GM18909 (cell line): ENCODE measurements at regions not wholly inside any gene's neighbourhood (a gene's known extent, or its start where the extent isn't known, plus 50 kb on each side); places are given as distances from the start of the nearest gene placed in this dataset.

Experiments
- ATAC-seq: cut with Tn5 transposase; IDR thresholded peaks from one replicate; pipeline ENCODE4 v1.9.1; 2021; ENCODE audit warnings: mild to moderate bottlenecking; ENCODE audit not compliant: unreplicated experiment, poor library complexity

DNA sequence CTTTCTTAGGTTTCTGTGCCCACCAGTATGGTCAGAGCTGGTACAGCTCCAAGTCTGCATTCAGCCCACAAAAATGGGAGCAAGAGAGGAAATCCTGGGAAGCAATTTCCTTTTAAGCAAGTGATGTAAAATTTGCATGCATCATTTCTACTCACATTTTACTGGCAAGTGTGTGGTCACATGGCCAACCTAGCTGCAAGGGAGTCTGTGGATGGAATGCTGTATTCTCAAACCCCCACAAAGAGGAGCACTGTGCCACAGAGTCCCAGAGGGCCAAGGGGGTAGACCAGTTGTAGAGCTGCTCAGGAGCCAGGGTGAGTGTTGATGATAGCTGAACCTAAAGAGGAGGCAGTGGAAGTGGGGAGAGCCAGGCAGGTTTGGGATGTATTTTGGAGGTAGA lies 154.3 kb upstream of the SPRY4 start:
- no peak for ATAC-seq

DNA sequence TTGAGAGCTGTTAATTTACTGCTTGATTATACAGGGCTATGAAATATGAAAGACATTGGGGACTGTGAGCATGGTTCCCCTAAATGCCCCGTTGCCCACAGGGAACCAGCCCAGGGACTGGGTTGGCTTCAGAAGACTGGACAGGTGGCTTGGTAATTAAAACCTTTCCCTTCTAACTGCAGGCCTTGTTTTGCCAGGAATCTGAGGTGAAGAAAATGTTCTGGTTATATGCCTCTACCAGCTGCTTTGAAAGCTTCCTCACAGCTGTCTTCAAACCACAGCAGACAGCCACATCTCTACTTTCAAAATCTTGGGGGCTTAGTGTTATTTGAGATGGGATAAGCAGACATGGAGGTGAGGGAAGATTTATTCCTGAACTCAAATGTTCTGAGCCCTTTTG lies 153.3 kb upstream of the SPRY4 start:
- ATAC-seq: no peak

DNA sequence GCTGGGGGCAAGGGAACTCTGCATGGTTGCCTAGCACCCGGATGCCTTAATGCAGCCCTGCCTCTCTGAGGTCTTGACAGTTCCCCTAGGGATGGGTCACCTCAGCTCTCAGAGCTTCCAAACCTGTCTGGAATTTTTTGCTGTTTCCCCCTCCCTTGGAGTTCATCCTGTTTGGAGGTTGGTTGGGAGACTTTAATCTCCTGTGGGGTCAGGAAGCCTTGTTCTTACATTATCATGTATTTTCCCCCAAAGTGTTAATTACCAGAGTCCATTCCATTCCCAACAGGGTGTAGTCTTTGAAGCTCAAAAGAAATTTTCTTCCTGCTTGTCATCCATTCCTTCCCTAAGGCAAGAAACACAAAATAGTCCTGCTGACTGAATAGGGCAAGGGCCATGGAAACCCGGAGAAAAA lies 150.3 kb upstream of the SPRY4 start:
- ATAC-seq: no peak

DNA sequence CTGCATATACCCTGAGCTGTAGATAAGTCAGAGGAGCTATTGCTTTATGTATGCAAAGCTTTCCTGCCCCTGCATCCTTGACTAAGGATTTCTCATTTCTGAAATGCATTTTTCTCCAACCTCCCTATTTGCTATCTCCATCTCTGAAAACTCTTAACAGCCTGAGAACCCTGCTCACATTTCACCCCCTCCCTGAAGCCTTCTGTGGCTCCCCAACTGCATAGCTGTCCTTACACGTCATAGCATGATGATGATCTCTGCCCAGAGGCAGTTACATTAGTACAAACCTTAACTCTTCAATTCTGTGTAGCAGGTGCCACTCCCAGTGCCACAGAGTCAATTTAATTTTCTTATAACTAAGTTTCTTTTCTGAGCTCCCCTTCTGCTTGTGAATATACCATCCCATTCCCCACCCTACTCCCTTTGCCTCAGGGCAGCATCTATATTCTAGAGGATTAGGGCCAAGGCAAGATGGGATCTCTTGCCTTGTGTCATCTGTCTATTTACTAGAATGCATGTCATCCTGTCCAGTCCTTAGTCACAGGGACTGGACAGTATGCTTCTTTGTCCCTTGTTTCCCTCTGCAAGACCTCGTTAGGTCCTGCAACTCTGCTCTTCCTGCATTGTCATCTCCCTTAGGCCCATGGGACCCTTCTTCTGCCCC lies 149.7 kb upstream of the SPRY4 start:
- no peak for ATAC-seq

DNA sequence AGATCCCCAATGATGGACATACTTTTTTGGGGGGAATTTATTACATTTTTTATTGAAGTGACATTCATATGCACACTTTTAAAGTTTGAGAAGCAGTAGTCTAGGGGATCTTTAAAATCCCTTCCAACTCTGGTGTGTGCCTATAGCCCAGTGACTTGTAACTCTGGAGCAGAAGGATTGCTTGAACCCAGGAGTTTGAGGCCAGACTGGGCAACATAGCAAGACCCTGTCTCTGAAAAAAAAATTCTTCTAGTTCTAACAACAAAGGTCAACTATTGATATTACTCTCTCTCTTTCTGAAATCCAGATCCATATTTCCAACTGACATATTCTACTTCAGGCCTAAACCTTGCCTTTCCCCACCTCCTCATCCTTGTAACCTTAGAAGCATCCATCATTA lies 148.2 kb upstream of the SPRY4 start:
- ATAC-seq: no peak

DNA sequence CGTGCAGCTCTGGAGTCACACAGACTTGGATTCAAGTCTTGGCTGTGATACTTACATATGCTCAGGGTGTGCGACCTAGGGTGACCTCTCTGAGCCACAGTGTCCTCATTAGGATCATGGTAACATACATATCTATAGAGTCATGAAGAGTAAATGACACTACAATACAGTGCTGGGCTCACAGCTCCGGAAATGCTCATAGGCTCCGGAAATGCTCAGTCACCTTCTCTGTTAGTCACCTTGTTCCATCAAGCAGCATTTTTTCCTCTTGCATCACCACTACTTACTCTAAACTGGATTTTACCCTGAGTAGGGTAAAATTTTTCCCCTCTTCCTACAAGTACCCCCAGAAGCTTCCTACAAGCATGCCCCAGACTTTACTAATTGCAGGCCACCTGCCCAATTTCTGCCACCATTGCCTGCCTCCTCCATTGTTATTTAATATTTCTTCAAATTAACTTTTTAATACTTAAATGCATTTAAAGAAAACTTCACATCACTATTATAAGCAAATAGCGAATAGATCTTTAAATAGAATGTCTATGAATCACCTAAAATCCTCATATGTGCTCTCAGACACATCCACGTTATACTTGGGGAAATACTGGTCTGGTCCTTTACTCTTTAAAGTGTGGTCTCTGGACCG lies 147.6 kb upstream of the SPRY4 start:
- ATAC-seq: peak; percentile 61

DNA sequence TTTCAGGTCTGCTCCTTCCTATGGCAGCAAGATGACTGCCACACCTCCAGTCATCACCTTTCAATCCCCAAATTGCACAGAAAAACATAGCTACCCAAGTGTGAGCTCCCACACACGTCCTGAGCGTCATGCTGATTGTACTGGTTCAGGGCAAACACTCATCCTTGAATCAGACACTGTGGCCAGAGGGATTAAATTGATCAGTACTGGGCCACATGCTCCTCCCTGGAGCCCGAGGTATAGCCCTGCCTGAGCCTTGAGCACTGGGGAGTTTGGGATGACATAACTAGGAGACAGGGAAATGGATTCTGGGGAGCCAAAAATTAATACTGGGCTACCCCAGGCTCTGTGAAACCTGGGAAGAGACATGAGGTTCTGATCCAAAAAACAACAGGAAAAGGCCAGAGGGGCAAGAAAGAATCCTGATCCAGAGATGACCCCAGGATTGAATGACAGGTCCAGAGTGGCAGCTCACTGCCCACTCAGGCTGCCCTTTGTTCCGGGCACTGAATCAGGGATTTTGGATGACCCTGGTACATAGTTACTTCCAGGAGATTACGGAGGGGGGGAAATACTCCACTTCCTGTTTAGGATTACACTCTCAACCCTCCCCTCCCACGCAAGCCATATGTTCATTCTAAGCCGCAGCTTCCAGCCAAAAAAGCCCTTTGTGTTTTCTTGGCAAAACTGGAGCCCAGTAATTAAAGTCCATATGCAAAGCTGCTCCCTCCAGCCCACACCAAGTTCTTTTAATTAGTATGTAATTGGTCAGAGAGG lies 141.6 kb upstream of the SPRY4 start:
- ATAC-seq: no peak

DNA sequence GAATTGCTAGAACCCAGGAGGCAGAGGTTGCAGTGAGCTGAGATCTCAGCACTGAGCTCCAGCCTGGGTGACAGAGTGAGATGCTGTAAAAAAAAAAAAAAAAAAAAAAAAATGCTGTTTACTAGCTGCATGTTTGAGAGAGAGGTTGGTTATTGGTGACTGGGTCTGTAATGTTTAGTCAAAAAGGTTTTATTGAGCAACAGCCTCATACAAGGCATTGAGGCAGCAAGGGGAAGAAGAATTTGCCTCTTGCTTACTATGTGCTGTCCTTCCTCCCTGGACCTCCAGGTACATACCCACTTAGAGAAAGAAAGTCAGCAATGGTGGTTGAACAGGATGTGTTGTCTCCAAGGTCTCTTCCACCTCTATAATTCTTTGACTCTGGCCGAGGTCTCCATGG lies 140.7 kb upstream of the SPRY4 start:
- no peak for ATAC-seq

DNA sequence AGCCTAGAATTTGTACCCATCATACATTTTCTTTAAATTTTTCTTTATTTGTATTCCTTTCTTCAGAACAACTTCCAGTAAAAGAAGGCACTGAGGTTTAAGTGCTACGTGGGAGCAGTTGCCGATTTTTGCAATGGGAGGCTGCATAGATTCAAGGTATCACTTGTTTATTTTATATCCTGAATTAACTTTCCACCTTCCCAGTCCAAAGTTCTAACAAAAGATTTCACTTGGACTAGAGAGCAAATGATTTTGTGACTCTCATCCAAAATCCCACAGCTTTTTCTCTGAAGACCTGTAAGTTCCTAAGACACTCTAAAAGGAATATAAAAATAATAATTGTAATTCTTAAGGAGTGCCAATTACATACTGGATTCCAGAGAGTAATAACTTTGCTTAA lies 139.1 kb upstream of the SPRY4 start:
- ATAC-seq: no peak

DNA sequence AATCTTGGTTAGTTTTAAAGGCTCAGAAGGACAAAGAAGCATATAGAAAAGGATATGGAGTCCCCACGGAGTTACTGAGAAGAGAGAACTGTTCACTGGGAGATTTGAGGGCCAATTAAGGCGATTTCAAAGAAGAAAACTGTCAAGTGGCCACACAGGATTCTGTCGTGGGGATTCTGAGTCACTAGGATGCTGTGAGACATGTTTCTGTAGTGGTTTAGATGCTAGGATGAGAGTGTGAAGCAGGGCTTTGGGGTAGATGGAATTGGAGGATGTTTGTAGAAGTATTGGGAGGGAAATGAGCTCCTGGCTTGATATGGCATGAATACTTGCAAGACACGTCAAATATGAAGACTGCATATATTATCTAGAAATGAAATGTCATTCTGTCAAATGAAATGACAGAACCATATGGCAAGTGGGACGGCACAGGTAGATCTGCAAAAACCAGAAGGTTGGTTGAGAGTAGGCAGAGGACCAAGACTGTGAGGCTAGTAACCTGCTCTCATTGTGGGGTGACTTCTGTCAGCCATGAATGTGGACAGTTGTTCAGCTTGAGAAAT lies 136.3 kb upstream of the SPRY4 start:
- ATAC-seq: no peak

DNA sequence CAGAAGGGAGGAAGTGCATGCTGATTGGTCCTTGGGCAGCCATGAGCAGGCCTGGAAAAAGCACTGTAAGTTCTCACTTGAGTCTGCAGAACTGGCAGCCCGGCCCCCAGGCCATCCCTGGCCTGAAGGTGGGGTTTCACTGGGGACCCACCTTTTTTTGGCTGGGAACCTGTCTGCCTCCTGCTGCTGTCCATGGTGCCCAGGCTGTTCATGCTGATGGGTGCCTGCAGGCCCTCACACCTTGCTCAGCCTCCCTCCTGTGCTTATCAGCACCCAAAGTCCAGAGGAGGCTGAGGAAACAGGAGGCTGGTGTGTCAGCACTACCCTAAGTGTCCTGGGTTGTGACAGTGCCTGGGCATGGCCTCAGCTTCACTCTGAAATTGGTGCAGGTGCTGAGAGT lies 134.4 kb upstream of the SPRY4 start:
- no peak for ATAC-seq

DNA sequence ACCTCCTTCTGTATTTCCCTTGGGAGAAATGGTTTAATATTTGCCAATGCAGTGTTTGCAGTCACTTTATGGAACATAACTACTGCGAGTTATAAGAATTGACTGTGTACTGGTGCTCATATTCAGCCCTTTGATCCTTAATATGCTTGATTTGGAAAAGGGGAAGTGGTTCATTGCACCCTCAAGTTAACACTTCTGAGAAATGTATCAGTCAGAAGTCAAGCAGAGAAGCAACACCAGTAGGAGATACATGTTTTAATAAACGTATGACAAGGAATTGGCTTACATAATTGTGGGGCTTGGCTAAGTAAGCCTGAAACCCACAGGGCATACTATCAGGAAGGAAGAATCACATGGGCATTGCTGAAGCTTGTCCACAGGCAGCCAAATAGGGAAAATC lies 131.0 kb upstream of the SPRY4 start:
- ATAC-seq: no peak

DNA sequence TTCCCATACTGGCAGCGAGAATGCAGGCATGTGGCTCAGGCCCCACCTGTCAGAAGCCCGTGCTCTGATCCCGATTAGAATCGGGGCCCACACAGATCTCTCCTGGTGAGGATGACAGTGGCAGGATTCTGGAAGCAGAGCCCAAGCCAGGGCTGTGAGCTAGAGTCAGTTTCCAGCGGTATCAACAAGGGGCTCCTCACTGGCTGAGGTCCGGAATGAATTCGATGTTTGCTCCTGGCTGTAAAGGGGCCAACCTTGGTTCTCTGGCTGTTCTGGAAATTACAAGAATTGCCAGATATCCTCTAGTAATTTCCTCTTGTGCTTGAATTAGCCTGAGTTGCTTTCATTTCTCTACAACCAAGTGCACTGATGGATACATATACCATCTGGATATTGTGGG lies 129.1 kb upstream of the SPRY4 start:
- ATAC-seq: no peak

DNA sequence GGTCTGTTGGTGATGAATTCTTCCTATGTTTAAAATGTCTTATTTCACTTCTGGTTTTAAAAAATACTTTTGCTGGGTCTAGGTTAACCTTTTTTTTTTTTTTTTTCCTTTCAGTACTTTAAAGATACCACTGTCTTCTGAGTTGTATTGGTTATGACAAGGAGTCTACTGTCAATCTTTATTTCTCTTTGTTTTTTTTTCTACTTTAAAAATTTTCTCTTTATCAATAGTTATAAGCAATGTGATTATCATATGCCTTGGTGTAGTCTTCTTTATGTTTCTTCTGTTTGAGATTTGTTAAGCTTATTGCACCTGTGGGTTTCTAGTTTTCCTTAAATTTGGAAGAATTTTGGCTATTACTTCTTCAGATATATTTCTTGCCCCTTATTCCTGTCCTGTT lies 125.6 kb upstream of the SPRY4 start:
- ATAC-seq: no peak

DNA sequence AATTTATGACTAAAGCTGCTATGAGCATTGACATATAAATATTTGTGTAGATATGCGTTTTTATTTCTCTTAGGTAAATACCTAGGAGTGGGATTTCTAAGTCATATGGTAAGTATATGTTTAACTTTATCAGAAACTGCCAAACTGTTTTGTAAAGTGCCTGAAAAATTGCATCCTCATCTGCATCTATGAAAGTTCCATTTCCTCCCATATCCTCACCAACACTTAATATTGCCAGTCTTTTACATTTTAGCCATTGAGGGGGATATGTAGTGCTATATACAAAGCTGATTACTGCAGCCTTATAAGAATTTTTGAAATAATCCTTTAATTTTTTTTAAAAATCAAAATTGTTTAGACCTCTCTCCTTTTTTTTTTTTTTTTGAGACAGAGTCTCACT lies 123.1 kb upstream of the SPRY4 start:
- no peak for ATAC-seq

DNA sequence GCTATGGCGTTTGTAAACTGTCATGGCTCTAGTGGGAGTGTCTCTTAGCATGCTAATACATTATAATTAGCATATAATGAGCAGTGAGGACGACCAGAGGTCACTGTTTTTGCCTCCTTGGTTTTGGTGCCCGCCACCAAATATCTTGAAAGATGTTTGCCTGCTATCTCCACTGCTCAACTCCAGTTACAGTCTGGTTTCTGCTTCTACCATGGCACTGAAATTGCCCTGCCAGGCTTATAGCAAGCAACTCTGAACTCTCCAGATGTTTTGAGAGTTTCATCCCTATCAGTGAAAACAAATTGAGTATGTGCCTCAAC lies 122.1 kb upstream of the SPRY4 start:
- no peak for ATAC-seq

DNA sequence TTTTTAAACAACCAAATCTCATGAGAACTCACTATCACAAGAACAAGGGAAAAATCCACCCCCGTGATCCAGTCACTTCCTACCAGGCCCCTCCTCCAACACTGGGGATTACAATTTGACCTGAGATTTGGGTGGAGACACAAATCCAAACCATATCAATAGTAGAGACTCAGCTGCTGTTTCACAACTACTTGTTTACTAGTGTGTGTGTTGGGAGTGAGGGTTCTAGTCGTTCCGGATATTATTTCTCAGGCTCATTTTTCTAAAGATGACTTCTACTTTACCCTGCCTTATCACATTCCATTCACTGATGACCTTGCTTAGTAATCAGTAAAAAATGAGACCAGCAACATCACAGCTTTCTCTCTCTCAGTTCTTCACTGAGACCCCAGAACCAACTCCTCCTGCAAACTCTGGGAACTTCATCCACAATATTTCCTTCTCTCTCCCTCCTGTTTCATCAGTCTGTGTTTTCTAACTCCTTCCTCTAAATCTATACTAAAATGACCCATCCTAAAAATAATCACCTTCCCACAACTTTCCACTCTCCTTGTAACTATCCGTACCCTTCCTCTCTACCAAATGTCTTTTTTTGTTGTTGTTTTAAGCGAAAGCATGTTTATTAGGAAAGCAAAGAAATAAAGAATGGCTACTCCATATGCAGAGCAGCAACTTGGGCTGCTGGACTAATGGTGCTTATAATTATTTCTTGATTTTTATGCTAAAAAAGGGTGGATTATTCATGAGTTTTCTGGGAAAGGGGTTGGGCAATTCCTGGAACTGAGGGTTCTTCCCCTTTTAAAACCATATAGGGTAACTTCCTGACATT lies 121.5 kb upstream of the SPRY4 start:
- no peak for ATAC-seq

DNA sequence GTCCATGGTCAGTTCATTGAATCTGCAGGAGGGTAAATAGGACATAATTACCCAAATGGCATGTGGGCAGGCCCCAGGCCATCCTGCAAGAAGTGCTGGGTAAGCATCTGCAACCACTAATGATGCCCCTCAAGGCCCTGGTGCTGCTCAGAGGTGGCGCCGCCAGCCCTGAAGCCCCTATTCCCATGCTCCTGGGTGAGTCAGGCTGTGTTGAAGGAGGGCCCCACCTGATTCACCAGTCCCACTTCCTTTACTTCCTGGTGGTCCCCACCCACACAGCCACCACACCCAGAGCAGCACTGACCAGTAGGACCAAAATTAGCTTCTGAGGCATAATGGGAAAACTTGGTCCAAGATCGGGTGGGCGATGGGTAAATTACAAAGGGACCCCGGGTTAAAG lies 120.4 kb upstream of the SPRY4 start:
- ATAC-seq: no peak

DNA sequence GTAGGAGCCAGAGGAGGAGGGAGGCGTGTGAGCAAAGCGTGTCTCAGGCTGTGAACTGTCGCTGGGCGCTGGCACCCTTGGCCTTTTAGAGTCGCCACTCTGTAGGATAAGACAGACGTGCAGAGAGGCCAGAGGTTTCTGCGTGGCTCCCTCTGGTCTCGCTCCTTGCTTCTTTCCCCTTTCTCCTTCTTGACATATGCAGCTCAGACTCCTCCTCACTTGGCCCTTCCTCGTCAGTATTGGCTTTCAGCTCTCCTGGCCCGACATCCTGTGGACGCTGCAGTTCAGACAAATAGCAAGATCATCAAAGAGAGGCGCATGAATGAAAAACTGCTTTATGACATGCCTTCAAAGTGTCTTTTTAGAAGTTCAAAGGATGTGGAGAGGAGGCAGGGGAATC lies 116.8 kb upstream of the SPRY4 start:
- no peak for ATAC-seq

DNA sequence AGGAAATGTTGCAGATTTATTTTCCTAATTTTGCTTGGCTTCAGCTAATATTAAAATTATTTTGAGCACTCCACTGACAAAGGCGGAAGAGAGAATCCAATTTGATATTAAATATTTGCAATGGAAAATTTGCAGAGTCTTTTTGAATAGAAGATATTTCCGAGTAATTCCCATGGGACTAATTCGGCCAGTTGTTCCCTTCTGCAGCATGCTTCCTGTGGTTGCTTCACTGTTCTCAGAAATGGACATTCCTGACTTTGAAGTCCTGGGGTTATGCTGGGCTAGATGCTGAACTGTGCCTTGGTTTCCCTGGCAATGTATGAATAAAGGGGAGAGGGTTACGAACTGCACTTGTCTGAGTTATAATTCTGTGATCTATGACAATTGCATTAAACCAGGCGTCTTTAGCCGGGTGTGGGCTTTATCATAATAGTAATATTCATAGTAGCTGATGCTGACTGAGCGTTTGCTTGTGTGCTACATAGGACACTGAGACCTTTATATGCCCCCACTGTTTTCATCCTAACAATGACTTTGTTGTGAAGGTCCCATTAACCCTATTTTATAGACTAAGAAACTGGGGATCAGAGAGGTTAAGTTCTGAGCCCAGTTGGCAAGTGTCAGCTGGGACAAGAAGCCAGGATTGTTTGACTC lies 114.5 kb upstream of the SPRY4 start:
- ATAC-seq: no peak
